ENCODE measurements at regions not wholly inside any gene's neighbourhood (a gene's known extent, or its start where the extent isn't known, plus 50 kb on each side); places are given as distances from the start of the nearest gene placed in this dataset.

GRCh38 chr21:34223376-34223775 is 140.4 kb upstream of the KCNE2 start:
- TF ChIP-seq, protein P1, sequence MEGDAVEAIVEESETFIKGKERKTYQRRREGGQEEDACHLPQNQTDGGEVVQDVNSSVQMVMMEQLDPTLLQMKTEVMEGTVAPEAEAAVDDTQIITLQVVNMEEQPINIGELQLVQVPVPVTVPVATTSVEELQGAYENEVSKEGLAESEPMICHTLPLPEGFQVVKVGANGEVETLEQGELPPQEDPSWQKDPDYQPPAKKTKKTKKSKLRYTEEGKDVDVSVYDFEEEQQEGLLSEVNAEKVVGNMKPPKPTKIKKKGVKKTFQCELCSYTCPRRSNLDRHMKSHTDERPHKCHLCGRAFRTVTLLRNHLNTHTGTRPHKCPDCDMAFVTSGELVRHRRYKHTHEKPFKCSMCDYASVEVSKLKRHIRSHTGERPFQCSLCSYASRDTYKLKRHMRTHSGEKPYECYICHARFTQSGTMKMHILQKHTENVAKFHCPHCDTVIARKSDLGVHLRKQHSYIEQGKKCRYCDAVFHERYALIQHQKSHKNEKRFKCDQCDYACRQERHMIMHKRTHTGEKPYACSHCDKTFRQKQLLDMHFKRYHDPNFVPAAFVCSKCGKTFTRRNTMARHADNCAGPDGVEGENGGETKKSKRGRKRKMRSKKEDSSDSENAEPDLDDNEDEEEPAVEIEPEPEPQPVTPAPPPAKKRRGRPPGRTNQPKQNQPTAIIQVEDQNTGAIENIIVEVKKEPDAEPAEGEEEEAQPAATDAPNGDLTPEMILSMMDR (conservative IDR thresholded peaks at IDR 0.05), result no peak
- TF ChIP-seq ZFX (IDR thresholded peaks at IDR 0.05), result no peak
